ENCODE measurements at regions not wholly inside any gene's neighbourhood (a gene's known extent, or its start where the extent isn't known, plus 50 kb on each side); places are given as distances from the start of the nearest gene placed in this dataset.

DNA sequence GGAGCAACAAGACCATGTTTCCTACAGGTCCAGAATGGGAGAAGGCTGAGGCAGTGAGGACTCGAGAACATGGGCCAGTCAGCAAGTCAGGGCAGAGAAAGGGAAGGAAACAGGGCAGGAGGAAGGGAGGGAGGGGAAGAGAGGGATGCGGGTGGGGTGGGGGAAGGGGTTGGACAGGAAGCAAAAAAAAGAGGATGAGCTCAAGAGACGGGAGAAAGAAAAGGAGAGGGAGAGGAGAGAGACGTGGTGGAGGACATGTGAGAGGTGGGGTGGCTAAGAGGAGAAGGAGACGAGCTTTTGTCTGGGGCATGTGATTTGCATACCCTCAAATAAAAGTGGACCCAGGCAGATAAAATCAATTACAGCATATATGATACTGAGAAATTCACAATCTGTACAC is 389.5 kb upstream of the B3GAT1 start:
- DNase-seq (ENCODE audit: low spot score) (no peak), FAIRE-seq (no peak), ATAC-seq (no peak)
- H3K36me3 ChIP-seq (replicated peaks in 1 of 2; ENCODE audit: control insufficient read depth in 1 of 2, insufficient read depth in 2 of 2, low read length in 2 of 2): no peaks in the 10 kb centered on the region
- TF ChIP-seq EP300 (IDR thresholded peaks at IDR 0.05; ENCODE audit: low read depth in 2 of 2, low read length in 2 of 2): no peak
- TF ChIP-seq EP300 (CRISPR knock-in tag; IDR thresholded peaks at IDR 0.05; ENCODE audit: borderline replicate concordance): no peak
- TF ChIP-seq ZNF33A (CRISPR knock-in tag; IDR thresholded peaks at IDR 0.05; ENCODE audit: borderline replicate concordance): no peak
- TF ChIP-seq TCF12 (IDR thresholded peaks at IDR 0.05): no peak
- TF ChIP-seq TCF12 (CRISPR knock-in tag; IDR thresholded peaks at IDR 0.05): no peak
- TF ChIP-seq, protein P1, sequence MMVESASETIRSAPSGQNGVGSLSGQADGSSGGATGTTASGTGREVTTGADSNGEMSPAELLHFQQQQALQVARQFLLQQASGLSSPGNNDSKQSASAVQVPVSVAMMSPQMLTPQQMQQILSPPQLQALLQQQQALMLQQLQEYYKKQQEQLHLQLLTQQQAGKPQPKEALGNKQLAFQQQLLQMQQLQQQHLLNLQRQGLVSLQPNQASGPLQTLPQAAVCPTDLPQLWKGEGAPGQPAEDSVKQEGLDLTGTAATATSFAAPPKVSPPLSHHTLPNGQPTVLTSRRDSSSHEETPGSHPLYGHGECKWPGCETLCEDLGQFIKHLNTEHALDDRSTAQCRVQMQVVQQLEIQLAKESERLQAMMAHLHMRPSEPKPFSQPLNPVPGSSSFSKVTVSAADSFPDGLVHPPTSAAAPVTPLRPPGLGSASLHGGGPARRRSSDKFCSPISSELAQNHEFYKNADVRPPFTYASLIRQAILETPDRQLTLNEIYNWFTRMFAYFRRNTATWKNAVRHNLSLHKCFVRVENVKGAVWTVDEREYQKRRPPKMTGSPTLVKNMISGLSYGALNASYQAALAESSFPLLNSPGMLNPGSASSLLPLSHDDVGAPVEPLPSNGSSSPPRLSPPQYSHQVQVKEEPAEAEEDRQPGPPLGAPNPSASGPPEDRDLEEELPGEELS (CRISPR knock-in tag; IDR thresholded peaks at IDR 0.05): no peak
- no peak for TF ChIP-seq ZFAT (CRISPR knock-in tag; conservative IDR thresholded peaks at IDR 0.05)
- TF ChIP-seq, protein P2, sequence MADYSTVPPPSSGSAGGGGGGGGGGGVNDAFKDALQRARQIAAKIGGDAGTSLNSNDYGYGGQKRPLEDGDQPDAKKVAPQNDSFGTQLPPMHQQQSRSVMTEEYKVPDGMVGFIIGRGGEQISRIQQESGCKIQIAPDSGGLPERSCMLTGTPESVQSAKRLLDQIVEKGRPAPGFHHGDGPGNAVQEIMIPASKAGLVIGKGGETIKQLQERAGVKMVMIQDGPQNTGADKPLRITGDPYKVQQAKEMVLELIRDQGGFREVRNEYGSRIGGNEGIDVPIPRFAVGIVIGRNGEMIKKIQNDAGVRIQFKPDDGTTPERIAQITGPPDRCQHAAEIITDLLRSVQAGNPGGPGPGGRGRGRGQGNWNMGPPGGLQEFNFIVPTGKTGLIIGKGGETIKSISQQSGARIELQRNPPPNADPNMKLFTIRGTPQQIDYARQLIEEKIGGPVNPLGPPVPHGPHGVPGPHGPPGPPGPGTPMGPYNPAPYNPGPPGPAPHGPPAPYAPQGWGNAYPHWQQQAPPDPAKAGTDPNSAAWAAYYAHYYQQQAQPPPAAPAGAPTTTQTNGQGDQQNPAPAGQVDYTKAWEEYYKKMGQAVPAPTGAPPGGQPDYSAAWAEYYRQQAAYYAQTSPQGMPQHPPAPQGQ (CRISPR knock-in tag; IDR thresholded peaks at IDR 0.05; ENCODE audit: borderline replicate concordance): no peak
- TF ChIP-seq ZFP1 (CRISPR knock-in tag; IDR thresholded peaks at IDR 0.05): no peak
- TF ChIP-seq SRSF1 (optimal IDR thresholded peaks at IDR 0.05; ENCODE audit: low read depth, low read length): no peak
- no peak for TF ChIP-seq HCFC1 (IDR thresholded peaks at IDR 0.05; ENCODE audit: low read depth, low read length)
- intact Hi-C loops (cut with micrococcal nuclease; ENCODE audit: unreplicated experiment) (no loop called here), in situ Hi-C loops (cut with HindIII; ENCODE audit: extremely low pct_ligation_motif_present, low pct_unique_long_range_greater_than_20kb) (no loop called here)
- no peak overlapping the region for H3K4me3 ChIP-seq (replicated peaks in 1 of 3; ENCODE audit: insufficient read depth in 1 of 3, low read depth in 2 of 3, low read length in 3 of 3)
- no peaks in the 10 kb centered on the region for H3K9me3 ChIP-seq (ENCODE audit: low read length)
- H3K27me3 ChIP-seq (ENCODE audit: control insufficient read depth in 1 of 2, insufficient read depth in 2 of 2, low read length in 2 of 2): peaks cover 0 to 19% of the 10 kb centered on the region in 2 experiments; a peak in 2 of 5 replicates
- H2AFZ ChIP-seq (ENCODE audit: low read length): no peak overlapping the region
- no peak overlapping the region for H3K9ac ChIP-seq (ENCODE audit: insufficient read depth, low read depth, low read length)
- no peak overlapping the region for H3K27ac ChIP-seq (ENCODE audit: extremely low read length, insufficient read depth, low read length)
- no peaks in the 10 kb centered on the region for H3K79me2 ChIP-seq (ENCODE audit: insufficient read depth, low read length)
- no TSS peak for BruUV-seq (replicated peaks)
- ChIA-PET POLR2A (no interaction called here), CTCF (ENCODE audit: low intra/inter-chr PET ratio, low total read pairs) (no interaction called here)
- H3K4me1 ChIP-seq (ENCODE audit: insufficient read depth, low read length): peaks cover 11% of the 10 kb centered on the region
- under 1% methylated on average over 5 of the region's 5 CpGs for WGBS (ENCODE audit: low lambda C conversion rate)
- no peak overlapping the region for H3K4me2 ChIP-seq (ENCODE audit: low read depth, low read length)
- H4K20me1 ChIP-seq (ENCODE audit: insufficient read depth, low read length): no peaks in the 10 kb centered on the region
